DOHH2 (cell line): ENCODE measurements at regions not wholly inside any gene's neighbourhood (a gene's known extent, or its start where the extent isn't known, plus 50 kb on each side); places are given as distances from the start of the nearest gene placed in this dataset.

Experiments used
- H3F3A ChIP-seq: fragments of 200-600 bp; sonication (generic), shearing (Covaris generic); 2 replicates; pipeline ENCODE4 v1.6.0; 2016; ENCODE audit warnings: antibody characterized with exemption, mild to moderate bottlenecking; ENCODE audit not compliant: control insufficient read depth, insufficient read depth
- H3K27ac ChIP-seq: fragments of 200-600 bp; sonication (generic); 2 replicates; pipeline ENCODE4 v1.5.1; 2014; ENCODE audit warnings: low read depth, mild to moderate bottlenecking, low read length, moderate library complexity
- H3K27me3 ChIP-seq: fragments of 200-600 bp; sonication (generic); 2 replicates; pipeline ENCODE4 v1.6.1; 2014; ENCODE audit warnings: mild to moderate bottlenecking, low read length, mixed read lengths; ENCODE audit not compliant: control insufficient read depth
- H3K36me3 ChIP-seq: fragments of 200-600 bp; sonication (generic); 2 replicates; pipeline ENCODE4 v1.6.1; 2014; ENCODE audit warnings: mild to moderate bottlenecking, low read length, moderate library complexity, mixed read lengths; ENCODE audit not compliant: control insufficient read depth
- H3K4me1 ChIP-seq: fragments of 200-600 bp; sonication (generic); 2 replicates; pipeline ENCODE4 v1.6.1; 2014; ENCODE audit warnings: mild to moderate bottlenecking, low read length, mixed read lengths; ENCODE audit not compliant: control insufficient read depth
- H3K4me2 ChIP-seq: fragments of 200-600 bp; sonication (generic); 2 replicates; pipeline ENCODE4 v1.6.0; 2014; ENCODE audit warnings: mild to moderate bottlenecking, low read length, moderate library complexity
- H3K4me3 ChIP-seq: fragments of 200-600 bp; sonication (generic); 2 replicates; pipeline ENCODE4 v1.5.1; 2014; ENCODE audit warnings: mild to moderate bottlenecking, low read length, mixed read lengths
- H3K79me2 ChIP-seq: fragments of 200-600 bp; sonication (generic); 2 replicates; pipeline ENCODE4 v1.6.1; 2014; ENCODE audit warnings: mild to moderate bottlenecking, low read length, mixed read lengths; ENCODE audit not compliant: control insufficient read depth
- H3K9me2 ChIP-seq: fragments of 200-600 bp; sonication (generic); replicated peaks from 2 replicates; pipeline ENCODE4 v1.6.1; 2014; ENCODE audit warnings: mild to moderate bottlenecking, low read length, mixed read lengths; ENCODE audit not compliant: control insufficient read depth
- H3K9me3 ChIP-seq: fragments of 200-600 bp; sonication (generic); 2 replicates; pipeline ENCODE4 v1.6.1; 2014; ENCODE audit warnings: antibody characterized with exemption, low read length, mixed read lengths; ENCODE audit not compliant: control insufficient read depth, insufficient read depth
- H4K20me1 ChIP-seq: fragments of 200-600 bp; sonication (generic); 2 replicates; pipeline ENCODE4 v1.6.0; 2014; ENCODE audit warnings: low read depth, mild to moderate bottlenecking, antibody characterized with exemption, low read length, moderate library complexity; ENCODE audit not compliant: control insufficient read depth, insufficient read depth
- EZH2phosphoT487 ChIP-seq: fragments of 200-600 bp; sonication (generic); IDR thresholded peaks from 2 replicates; pipeline ENCODE4 v1.6.1; 2017; ENCODE audit warnings: borderline replicate concordance, mild to moderate bottlenecking, antibody characterized with exemption, low read length, moderate library complexity, mixed read lengths
- TF ChIP-seq, protein P1 (sequence below): fragments of 200-600 bp; sonication (generic); IDR thresholded peaks from one replicate; pipeline ENCODE4 v1.5.1; 2014; ENCODE audit warnings: antibody characterized with exemption, mild to moderate bottlenecking, low read depth, low read length; ENCODE audit not compliant: poor library complexity, severe bottlenecking

DNA sequence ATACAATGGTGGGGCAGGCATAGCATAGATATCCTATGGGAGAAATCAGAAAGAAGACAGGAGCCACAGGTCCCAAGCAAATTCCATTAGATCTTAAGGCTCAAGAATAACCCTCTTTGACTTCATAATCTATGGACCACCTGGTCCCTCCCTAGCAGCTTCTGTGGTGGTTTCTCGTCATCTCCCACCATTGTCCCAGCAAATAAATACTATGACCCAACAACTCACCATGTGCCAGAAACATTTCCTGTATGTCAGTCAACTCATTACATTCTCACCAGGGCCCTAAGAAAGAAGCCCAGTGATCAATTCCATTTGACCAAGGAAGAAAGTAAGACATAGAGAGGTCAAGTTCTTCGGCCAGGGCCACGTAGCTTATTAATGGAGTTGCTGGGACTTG is 646.2 kb downstream of the VRK1 start:
- Histone ChIP-seq H3K27ac (no peak overlapping the region), H3K9me3 (no peaks in the 10 kb centered on the region), H3K9me2 (no peaks in the 10 kb centered on the region), H3K27me3 (no peaks in the 10 kb centered on the region), H3F3A (no peaks in the 10 kb centered on the region), H4K20me1 (no peaks in the 10 kb centered on the region), H3K36me3 (no peaks in the 10 kb centered on the region), H3K79me2 (no peaks in the 10 kb centered on the region), H3K4me1 (no peaks in the 10 kb centered on the region), H3K4me2 (no peak overlapping the region), H3K4me3 (no peak overlapping the region)
- no peak for TF ChIP-seq EZH2phosphoT487
- TF ChIP-seq, protein P1, sequence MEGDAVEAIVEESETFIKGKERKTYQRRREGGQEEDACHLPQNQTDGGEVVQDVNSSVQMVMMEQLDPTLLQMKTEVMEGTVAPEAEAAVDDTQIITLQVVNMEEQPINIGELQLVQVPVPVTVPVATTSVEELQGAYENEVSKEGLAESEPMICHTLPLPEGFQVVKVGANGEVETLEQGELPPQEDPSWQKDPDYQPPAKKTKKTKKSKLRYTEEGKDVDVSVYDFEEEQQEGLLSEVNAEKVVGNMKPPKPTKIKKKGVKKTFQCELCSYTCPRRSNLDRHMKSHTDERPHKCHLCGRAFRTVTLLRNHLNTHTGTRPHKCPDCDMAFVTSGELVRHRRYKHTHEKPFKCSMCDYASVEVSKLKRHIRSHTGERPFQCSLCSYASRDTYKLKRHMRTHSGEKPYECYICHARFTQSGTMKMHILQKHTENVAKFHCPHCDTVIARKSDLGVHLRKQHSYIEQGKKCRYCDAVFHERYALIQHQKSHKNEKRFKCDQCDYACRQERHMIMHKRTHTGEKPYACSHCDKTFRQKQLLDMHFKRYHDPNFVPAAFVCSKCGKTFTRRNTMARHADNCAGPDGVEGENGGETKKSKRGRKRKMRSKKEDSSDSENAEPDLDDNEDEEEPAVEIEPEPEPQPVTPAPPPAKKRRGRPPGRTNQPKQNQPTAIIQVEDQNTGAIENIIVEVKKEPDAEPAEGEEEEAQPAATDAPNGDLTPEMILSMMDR, result no peak

DNA sequence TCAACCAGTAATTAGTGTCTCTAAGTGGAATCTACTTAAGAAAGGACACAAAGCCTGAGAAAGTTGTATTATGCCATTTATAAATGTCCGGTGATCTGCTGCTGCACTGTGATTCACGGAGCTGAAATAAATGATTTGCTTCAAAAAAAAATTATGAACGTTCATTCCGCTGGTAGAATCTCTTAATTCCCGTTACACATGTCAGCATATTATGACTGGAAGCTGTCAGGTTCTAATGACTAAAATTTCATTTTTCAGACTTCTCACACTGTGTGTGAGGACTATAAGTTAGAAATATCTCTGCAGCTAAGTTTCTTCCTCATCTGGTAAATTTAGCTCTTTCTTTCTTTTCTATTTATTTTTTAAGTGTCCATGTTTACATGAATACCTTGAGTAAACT is 647.1 kb downstream of the VRK1 start:
- Histone ChIP-seq H3K4me1 (no peaks in the 10 kb centered on the region), H3K9me3 (no peaks in the 10 kb centered on the region), H3K79me2 (no peaks in the 10 kb centered on the region), H3K9me2 (no peaks in the 10 kb centered on the region), H3F3A (no peaks in the 10 kb centered on the region), H3K27me3 (no peaks in the 10 kb centered on the region), H3K36me3 (no peaks in the 10 kb centered on the region), H4K20me1 (no peaks in the 10 kb centered on the region), H3K4me2 (no peak overlapping the region), H3K27ac (no peak overlapping the region), H3K4me3 (no peak overlapping the region)
- no peak for TF ChIP-seq EZH2phosphoT487
- TF ChIP-seq, protein P1, result no peak

GRCh38 chr14:97445367-97445766 is 648.2 kb downstream of the VRK1 start:
- Histone ChIP-seq H3K4me3 (no peak overlapping the region), H3K27me3 (no peaks in the 10 kb centered on the region), H3K79me2 (no peaks in the 10 kb centered on the region), H3K9me3 (no peaks in the 10 kb centered on the region), H3K4me2 (no peak overlapping the region), H3F3A (no peaks in the 10 kb centered on the region), H3K27ac (no peak overlapping the region), H3K4me1 (no peaks in the 10 kb centered on the region), H3K36me3 (no peaks in the 10 kb centered on the region), H4K20me1 (no peaks in the 10 kb centered on the region), H3K9me2 (no peaks in the 10 kb centered on the region)
- TF ChIP-seq, protein P1, result no peak
- no peak for TF ChIP-seq EZH2phosphoT487

GRCh38 chr14:97446087-97446486 is 648.9 kb downstream of the VRK1 start:
- H3F3A ChIP-seq, result no peaks in the 10 kb centered on the region
- H3K79me2 ChIP-seq, result no peaks in the 10 kb centered on the region
- no peaks in the 10 kb centered on the region for H3K9me3 ChIP-seq
- no peak overlapping the region for H3K4me2 ChIP-seq
- H4K20me1 ChIP-seq, result no peaks in the 10 kb centered on the region
- no peaks in the 10 kb centered on the region for H3K4me1 ChIP-seq
- H3K9me2 ChIP-seq, result no peaks in the 10 kb centered on the region
- H3K36me3 ChIP-seq, result no peaks in the 10 kb centered on the region
- no peaks in the 10 kb centered on the region for H3K27me3 ChIP-seq
- no peak overlapping the region for H3K27ac ChIP-seq
- H3K4me3 ChIP-seq, result no peak overlapping the region
- TF ChIP-seq, protein P1, result no peak
- TF ChIP-seq EZH2phosphoT487, result no peak
